Left renal cortex interstitium (tissue), 4 donors: ENCODE measurements at regions not wholly inside any gene's neighbourhood (a gene's known extent, or its start where the extent isn't known, plus 50 kb on each side); places are given as distances from the start of the nearest gene placed in this dataset.
A peak's percentile ranks its signal among the peaks of the same experiment; 100 is the strongest.
"Not testable (repeated sequence)": the region's sequence is repeated elsewhere in the genome, so short reads cannot be mapped to it uniquely, and the experiment has no call there.

Experiments used
- DNase-seq, 4 donors: peaks; one replicate each; pipeline ENCODE4 v3.0.0-alpha.2; 2013; ENCODE audit warnings: low read depth in 4 of 4, low spot score in 2 of 4, missing footprints in 1 of 4

DNA sequence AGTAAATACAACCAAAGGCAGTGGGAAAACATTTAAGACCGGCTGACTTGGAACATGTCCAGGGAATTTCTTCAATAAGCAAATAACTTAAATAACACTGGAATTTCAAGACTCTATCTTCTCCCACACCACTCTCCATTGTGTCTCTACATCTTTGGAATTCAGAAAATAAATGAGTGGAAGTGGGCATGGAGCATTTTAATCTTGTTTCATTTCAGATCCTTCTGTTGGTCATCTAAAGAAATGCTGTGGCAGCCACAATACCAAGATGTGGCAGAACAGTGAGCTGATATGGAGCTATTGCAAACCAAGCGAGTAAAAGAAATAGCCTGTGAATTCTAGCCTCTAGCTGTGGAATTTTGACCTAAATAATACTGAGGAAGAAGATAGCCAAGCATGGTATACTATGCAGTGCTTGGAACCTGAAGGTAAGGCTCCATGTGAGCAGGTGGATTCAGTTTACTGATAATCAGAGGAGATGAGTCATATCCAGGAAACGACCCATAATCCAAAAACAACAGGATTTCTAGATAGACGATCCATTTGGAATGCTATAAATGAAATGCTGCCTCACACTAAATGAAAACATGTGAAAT is 157.1 kb upstream of the SCN7A start:
- no peak for DNase-seq

DNA sequence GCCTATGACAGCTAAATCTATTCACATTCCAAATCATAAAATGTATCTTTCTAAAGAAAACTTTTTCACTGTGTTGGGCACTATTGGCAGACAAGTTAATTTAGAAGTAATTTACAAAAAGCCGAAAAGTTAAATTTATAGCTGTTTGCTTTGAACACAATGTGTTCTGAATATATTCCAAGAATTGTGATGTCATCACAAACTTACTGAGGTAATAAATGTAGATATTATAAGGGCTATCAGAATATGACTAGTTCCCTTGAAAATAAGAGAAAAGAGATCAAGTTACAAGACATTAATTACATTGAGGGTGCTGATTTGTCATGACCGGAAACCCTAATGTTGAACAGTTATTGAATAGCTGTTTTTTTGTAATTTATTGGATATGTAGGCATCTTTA is 153.9 kb upstream of the SCN7A start:
- no peak for DNase-seq

DNA sequence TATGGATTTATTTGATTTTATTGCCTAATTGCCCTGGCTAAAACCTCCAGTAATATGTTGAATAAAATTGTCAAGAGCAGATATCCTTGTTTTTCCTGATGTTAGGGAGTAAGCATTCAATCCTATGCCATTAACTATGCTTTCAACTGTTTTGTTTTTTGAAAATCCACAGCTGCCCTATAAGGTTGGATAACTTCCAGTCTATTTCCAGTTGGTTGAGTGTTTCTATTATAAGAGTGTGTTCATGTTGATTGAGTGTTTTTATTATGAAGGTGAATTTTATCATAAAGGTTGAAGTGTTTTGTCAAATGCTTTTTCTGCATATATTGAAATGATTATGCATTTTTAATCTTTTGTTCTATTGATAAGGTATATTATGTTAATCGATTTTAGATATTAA is 149.9 kb upstream of the SCN7A start:
- no peak for DNase-seq

DNA sequence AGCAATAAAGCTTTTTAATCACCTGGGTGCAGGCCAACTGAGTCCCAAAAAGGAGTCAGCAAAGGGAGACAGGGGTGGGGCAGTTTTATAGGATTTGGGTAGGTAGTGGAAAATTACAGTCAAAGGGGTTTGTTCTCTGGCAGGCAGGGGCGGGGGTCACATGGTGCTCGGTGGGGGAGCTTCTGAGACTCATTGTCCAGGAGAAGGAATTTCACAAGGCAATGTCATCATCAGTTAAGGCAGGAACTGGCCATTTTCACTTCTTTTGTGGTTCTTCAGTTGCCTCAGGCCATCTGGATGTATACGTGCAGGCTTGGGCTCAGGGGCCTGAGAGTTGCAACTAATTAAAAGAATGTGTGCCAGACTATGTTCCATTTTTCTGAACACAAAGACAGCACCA is 147.5 kb upstream of the SCN7A start:
- DNase-seq, result not testable (repeated sequence)

- DNase-seq, result no peak
Measured at GRCh38 chr2:166637051-166637450, 143.0 kb upstream of the SCN7A start.

DNA sequence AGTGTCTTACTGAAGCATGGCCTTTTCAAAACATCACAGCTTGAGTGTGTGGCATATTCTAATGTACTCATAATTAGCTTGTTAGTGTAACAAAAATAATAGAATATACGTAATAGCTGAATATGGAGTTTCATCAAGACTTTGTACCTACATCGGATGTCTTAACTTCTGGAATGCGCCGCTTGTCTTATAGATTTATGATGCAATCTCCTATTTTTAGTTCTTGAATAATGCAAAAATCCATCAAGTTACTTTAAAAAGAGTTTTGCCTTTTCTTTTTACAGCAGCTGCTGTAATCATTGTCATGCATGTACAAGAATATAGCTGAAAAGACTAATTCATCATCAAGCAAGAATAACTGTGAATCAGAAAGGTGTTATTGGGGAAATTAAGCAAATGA is 140.7 kb upstream of the SCN7A start:
- DNase-seq, result no peak

DNA sequence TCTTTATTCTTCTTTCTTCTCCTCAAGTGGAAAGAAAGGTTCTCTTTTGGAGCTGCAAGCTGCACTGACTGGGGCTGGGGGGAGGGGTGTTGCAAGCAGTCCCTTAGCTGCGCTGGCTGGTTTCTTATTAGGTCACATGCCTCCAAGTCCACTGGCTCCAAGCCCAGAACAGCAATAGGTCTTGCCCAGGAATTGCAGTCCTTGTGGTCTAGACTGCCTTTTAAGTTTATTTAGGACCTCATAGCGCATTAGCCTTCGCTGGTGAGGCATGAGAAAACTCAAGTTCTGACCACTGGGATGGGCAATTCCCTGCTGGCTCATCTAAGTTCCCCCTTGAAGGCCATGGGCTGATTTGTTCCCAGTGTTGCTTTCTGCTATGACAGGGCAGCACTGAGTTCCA is 138.6 kb upstream of the SCN7A start:
- peak in 1 of 4 donors; percentile 21 for DNase-seq

GRCh38 chr2:166628478-166629136 is 134.6 kb upstream of the SCN7A start:
- no peak for DNase-seq

DNA sequence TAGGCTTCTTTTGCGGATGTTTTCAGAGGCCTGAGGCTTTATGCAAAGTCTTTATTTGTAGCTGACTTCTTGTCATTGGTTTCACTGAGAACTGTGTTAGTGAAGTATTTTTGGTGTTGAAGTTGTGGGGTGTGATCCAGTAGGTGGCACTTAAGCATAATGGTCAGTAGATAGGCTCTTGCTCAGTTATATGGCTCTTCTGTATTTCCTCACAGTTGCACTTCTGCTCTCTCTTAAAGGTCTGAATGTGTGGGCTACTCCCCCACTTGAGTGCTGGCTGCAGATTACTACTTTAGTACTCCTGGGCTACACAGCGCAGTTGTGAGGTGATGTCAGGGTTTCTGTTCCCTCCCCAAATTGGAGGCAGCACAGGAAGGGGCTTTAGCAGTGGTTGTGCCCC is 133.8 kb upstream of the SCN7A start:
- no peak for DNase-seq

DNA sequence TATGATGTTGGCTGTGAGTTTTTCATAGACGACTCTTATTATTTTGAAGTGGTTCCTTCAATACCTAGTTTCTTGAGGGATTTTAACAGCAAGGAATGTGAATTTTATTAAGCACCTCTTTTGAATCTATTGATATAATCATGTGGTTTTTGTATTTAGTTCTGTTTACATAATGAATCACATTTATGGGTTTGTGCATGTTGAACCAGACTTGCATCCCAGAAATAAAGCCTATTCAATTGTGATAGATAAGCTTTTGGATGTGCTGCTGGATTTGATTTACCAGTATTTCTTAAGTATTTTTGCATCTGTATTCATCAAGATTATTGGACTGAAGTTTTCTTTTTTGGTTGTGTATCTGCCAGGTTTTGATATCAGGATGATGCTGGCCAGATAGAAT is 131.6 kb upstream of the SCN7A start:
- no peak for DNase-seq

DNA sequence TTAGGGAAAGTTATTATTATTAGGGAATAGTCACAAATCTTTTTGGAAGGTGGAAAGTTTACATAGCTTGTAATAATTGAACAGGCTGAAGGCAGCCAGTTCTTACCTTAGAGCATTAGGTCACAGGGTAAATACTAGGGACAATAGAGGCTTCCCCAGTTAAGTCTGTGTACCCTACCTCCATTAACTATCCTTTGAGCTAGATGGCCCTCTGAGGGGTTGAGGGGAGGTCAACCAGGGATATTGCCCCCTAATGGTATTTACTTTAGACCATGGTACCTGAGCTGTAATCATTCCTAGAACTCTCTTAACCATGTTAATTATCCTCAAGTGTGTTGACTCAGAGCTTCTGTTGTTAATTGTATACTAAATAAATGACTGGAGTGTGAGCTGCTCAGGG is 120.5 kb upstream of the SCN7A start:
- DNase-seq, result no peak

GRCh38 chr2:166614029-166614428 is 120.0 kb upstream of the SCN7A start:
- DNase-seq, result no peak

GRCh38 chr2:166613226-166613625 is 119.2 kb upstream of the SCN7A start:
- no peak for DNase-seq

DNA sequence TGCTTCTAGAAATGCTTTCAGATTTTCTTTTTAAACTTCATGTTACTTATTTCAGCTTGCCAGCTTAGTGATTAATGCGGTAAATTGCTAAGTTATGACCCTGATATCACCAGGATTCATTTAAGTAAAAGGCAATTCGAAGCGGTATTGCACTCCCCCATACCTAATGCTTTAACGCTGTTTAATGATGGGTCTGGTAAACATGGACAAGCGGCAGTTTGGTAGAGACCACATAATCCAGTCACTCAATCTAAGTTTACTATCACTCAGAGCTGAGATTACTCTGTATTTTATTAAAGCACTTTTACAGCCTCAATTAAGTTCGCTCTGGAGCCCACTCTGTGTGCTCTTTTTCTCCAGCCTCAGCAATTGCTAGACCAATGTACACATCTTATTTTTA is 118.2 kb upstream of the SCN7A start:
- DNase-seq, result no peak

DNA sequence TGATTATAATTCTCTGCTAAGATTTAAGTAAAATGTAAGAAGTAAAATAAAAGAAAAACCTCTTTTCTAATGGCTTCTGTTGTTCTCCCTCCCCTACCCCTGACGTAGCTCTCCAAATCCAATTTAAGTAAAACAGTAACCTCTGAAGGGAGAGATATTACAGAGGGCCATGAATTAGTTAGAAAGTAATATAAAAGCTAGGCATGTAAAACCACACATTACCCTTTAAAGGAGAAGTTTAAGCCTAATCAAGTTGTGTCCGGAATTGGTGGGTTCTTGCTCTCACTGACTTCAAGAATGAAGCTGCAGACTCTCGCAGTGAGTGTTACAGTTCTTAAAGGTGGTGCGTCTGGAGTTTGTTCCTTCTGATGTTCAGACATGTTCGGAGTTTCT is 116.9 kb upstream of the SCN7A start:
- DNase-seq, result no peak

GRCh38 chr2:166610180-166610912 is 116.3 kb upstream of the SCN7A start:
- peak in 1 of 4 donors; percentile 20 for DNase-seq

GRCh38 chr2:166609183-166609959 is 115.3 kb upstream of the SCN7A start:
- no peak for DNase-seq

GRCh38 chr2:166607880-166608279 is 113.8 kb upstream of the SCN7A start:
- DNase-seq, result no peak

- no peak for DNase-seq
Measured at GRCh38 chr2:166593403-166593802, 99.4 kb upstream of the SCN7A start.

GRCh38 chr2:166592750-166593149 is 98.7 kb upstream of the SCN7A start:
- no peak for DNase-seq

GRCh38 chr2:166591226-166591625 is 97.2 kb upstream of the SCN7A start:
- DNase-seq, result no peak
